ENCODE measurements at regions not wholly inside any gene's neighbourhood (a gene's known extent, or its start where the extent isn't known, plus 50 kb on each side); places are given as distances from the start of the nearest gene placed in this dataset.

GRCh38 chr21:43325968-43326715, 100.8 kb downstream of the SIK1 start:
- Histone ChIP-seq H3K27ac (no peak overlapping the region), H3K4me1 (peaks cover 16% of the 10 kb centered on the region), H3K36me3 (ENCODE audit: low read depth, missing control alignments) (no peaks in the 10 kb centered on the region), H3K27me3 (no peaks in the 10 kb centered on the region), H3K4me3 (no peak overlapping the region), H3K9me3 (no peaks in the 10 kb centered on the region)
- no peak for TF ChIP-seq POLR2A (IDR thresholded peaks at IDR 0.05)
- TF ChIP-seq CTCF (IDR thresholded peaks at IDR 0.05): no peak
- WGBS, 2 donors: 78 to 82% methylated on average over 11 of the region's 11 CpGs
- no peak for DNase-seq
- intact Hi-C loops (cut with DNase I; ENCODE audit: low total_unique reads): no loop called here

GRCh38 chr21:43325036-43325435, 101.9 kb downstream of the SIK1 start:
- peaks cover 16% of the 10 kb centered on the region for H3K4me1 ChIP-seq
- H3K27ac ChIP-seq: no peak overlapping the region
- intact Hi-C loops (cut with DNase I; ENCODE audit: low total_unique reads): no loop called here
- H3K36me3 ChIP-seq (ENCODE audit: low read depth, missing control alignments): no peaks in the 10 kb centered on the region
- TF ChIP-seq POLR2A (IDR thresholded peaks at IDR 0.05) (no peak), CTCF (IDR thresholded peaks at IDR 0.05) (no peak)
- no peaks in the 10 kb centered on the region for H3K27me3 ChIP-seq
- DNase-seq: no peak
- no peaks in the 10 kb centered on the region for H3K9me3 ChIP-seq
- 94 to 97% methylated on average over 3 to 5 of the region's 5 CpGs for WGBS, 2 donors
- H3K4me3 ChIP-seq: no peak overlapping the region

- Histone ChIP-seq H3K27ac (no peak overlapping the region), H3K4me1 (peaks cover 16% of the 10 kb centered on the region), H3K36me3 (ENCODE audit: low read depth, missing control alignments) (no peaks in the 10 kb centered on the region), H3K9me3 (no peaks in the 10 kb centered on the region), H3K4me3 (no peak overlapping the region), H3K27me3 (no peaks in the 10 kb centered on the region)
- TF ChIP-seq POLR2A (IDR thresholded peaks at IDR 0.05) (no peak), CTCF (IDR thresholded peaks at IDR 0.05) (no peak)
- DNase-seq: no peak
- WGBS, 2 donors: 74 to 98% methylated on average over 3 to 14 of the region's 14 CpGs
- intact Hi-C loops (cut with DNase I; ENCODE audit: low total_unique reads): no loop called here
These were observed 102.3 kb downstream of the SIK1 start for GRCh38 chr21:43324596-43324995.

- 52 to 58% methylated on average over 2 to 23 of the region's 23 CpGs for WGBS, 2 donors
- Histone ChIP-seq H3K27me3 (no peaks in the 10 kb centered on the region), H3K36me3 (ENCODE audit: low read depth, missing control alignments) (no peaks in the 10 kb centered on the region), H3K4me1 (peaks cover 16% of the 10 kb centered on the region), H3K27ac (peak overlapping the region; percentile 44 to 57), H3K4me3 (no peak overlapping the region), H3K9me3 (no peaks in the 10 kb centered on the region)
- intact Hi-C loops (cut with DNase I; ENCODE audit: low total_unique reads): no loop called here
- peak; percentile 94 for DNase-seq
- TF ChIP-seq CTCF (IDR thresholded peaks at IDR 0.05) (no peak), POLR2A (IDR thresholded peaks at IDR 0.05) (no peak)
These were observed 103.5 kb downstream of the SIK1 start for GRCh38 chr21:43323244-43324005.
